BJ (cell line): ENCODE measurements at regions not wholly inside any gene's neighbourhood (a gene's known extent, or its start where the extent isn't known, plus 50 kb on each side); places are given as distances from the start of the nearest gene placed in this dataset.

Experiments
- CTCF ChIA-PET: fragments of 350-600 bp; formaldehyde crosslinking; extraction: SDS; loops from one replicate; lab custom pipeline; 2021; ENCODE audit warnings: antibody characterized with exemption, inconsistent platforms; lab: Yijun Ruan, JAX
- POLR2A ChIA-PET: fragments of 300-600 bp; sonication (Branson Sonifier 250); formaldehyde crosslinking; extraction: SDS; loops from one replicate; lab custom pipeline; 2021; ENCODE audit warnings: antibody characterized with exemption; lab: Charles Lee
- DNase-seq: peaks from one replicate; pipeline ENCODE4 v3.0.0-alpha.2; 2011; ENCODE audit warnings: low read depth
- H3K27me3 ChIP-seq: 2 replicates; pipeline ENCODE4 v1.6.0; 2011; ENCODE audit warnings: low read length; ENCODE audit not compliant: control insufficient read depth, insufficient read depth
- H3K36me3 ChIP-seq: 2 replicates; pipeline ENCODE4 v1.5.1; 2011; ENCODE audit warnings: low read length; ENCODE audit not compliant: control insufficient read depth, insufficient read depth
- H3K4me3 ChIP-seq: 2 replicates; pipeline ENCODE4 v1.5.1; 2011; ENCODE audit warnings: low read depth, mild to moderate bottlenecking, control low read depth, low read length
- CTCF ChIP-seq: IDR thresholded peaks from 2 replicates; pipeline ENCODE4 v1.5.1; 2011; ENCODE audit warnings: low read depth, mild to moderate bottlenecking, control low read depth, inconsistent platforms, low read length, moderate library complexity; ENCODE audit not compliant: insufficient read depth

DNA sequence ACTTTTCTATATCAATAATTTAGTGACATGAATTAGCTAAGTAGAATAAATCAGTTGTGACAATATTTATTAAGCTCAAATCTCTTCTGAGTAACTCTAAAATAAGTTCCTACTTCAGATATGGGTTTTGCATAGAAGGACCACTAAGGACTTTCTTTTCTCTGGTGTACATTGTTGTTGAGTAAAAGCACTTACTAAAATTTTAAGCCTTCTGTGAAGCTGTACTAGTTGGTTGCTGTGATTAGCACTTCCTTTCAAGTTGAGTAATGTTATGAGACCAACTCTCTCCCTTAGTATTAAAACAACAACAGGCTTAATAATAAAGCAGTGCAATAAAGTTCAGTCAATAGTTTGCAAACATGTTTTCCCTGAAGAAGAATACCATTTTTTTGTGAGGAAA lies 667.4 kb upstream of the NDST4 start:
- TF ChIP-seq CTCF, result no peak
- ChIA-PET POLR2A (no interaction called here), CTCF (interaction anchor here (1.0 kb wide), 1 partner anchor 12 kb away, joined by 4 read pairs; no protein-coding TSS in a partner anchor)
- DNase-seq, result no peak
- H3K4me3 ChIP-seq, result no peak overlapping the region
- no peaks in the 10 kb centered on the region for H3K36me3 ChIP-seq
- H3K27me3 ChIP-seq, result no peaks in the 10 kb centered on the region

DNA sequence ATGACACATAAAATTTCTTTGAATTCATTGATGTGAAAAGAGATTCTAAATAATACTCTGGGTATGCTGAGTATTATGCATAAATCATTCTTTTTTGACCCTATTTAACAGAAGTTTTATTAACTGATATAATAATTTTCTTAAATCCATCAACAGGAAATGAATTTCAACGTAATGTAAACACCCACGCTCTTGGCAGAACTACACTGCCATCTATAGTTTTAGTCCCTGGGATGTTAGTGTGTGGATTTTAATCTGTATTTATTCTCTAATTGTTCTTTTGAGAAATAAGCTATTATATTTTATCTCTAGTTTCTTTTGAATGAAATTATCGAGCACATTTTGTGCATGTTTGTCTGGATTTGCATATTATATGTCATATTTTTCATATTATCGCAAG lies 666.8 kb upstream of the NDST4 start:
- ChIA-PET CTCF (interaction anchor here (1.0 kb wide), 1 partner anchor 13 kb away, joined by 4 read pairs; no protein-coding TSS in a partner anchor), POLR2A (no interaction called here)
- no peak overlapping the region for H3K4me3 ChIP-seq
- H3K36me3 ChIP-seq, result no peaks in the 10 kb centered on the region
- no peak for TF ChIP-seq CTCF
- no peaks in the 10 kb centered on the region for H3K27me3 ChIP-seq
- no peak for DNase-seq

- Histone ChIP-seq H3K36me3 (no peaks in the 10 kb centered on the region), H3K27me3 (no peaks in the 10 kb centered on the region), H3K4me3 (no peak overlapping the region)
- CTCF ChIA-PET, result no interaction called here
- TF ChIP-seq CTCF, result no peak
- no peak for DNase-seq
- POLR2A ChIA-PET, result no interaction called here
These were observed 656.7 kb upstream of the NDST4 start for GRCh38 chr4:115770046-115770543.

DNA sequence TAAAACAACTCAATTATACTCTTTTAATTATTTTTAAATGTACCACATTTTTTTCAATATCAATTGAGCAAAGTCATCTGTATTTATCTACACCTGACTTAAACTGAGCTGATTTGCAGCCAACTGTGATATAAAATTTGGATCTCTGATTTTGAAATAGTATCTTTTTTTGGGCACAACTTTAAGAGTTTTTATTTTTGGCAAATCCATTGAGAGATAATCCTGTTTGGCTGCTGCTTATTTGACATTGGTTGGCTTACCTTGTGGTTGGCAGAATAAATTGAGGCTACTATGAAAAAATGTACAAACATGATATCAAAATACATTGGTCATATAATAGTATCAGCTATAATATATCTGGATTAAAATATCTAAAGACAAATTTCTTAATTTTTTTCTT lies 656.0 kb upstream of the NDST4 start:
- H3K4me3 ChIP-seq, result no peak overlapping the region
- H3K27me3 ChIP-seq, result no peaks in the 10 kb centered on the region
- TF ChIP-seq CTCF, result no peak
- no peak for DNase-seq
- ChIA-PET POLR2A (no interaction called here), CTCF (no interaction called here)
- H3K36me3 ChIP-seq, result no peaks in the 10 kb centered on the region

DNA sequence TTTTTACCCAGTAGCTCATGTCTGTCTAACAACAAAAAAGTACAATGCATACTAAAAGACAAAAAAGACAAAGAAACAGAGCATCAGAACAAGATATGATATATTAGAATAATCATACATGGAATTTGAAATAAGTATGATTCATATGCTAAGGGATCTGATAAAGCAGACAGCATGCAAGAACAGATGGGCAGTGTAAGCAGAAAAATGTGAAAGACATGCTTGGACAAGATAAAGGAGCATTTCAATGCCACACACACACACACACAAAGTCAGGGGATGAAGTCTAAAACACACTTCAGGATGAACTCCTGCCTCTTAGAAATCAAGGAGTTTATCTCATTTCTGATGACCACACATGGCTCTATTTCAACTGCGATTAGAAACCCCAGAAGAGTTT lies 649.6 kb upstream of the NDST4 start:
- POLR2A ChIA-PET, result no interaction called here
- DNase-seq, result no peak
- CTCF ChIA-PET, result no interaction called here
- Histone ChIP-seq H3K4me3 (no peak overlapping the region), H3K36me3 (no peaks in the 10 kb centered on the region), H3K27me3 (no peaks in the 10 kb centered on the region)
- TF ChIP-seq CTCF, result no peak
